ENCODE measurements at regions not wholly inside any gene's neighbourhood (a gene's known extent, or its start where the extent isn't known, plus 50 kb on each side); places are given as distances from the start of the nearest gene placed in this dataset.
"Not testable (repeated sequence)": the region's sequence is repeated elsewhere in the genome, so short reads cannot be mapped to it uniquely, and the experiment has no call there.

- DNase-seq: no peak
Observed at GRCh38 chr3:182000447-182000846, 288.7 kb downstream of the SOX2 start.

GRCh38 chr3:182005219-182005618 is 293.5 kb downstream of the SOX2 start:
- DNase-seq: no peak

DNA sequence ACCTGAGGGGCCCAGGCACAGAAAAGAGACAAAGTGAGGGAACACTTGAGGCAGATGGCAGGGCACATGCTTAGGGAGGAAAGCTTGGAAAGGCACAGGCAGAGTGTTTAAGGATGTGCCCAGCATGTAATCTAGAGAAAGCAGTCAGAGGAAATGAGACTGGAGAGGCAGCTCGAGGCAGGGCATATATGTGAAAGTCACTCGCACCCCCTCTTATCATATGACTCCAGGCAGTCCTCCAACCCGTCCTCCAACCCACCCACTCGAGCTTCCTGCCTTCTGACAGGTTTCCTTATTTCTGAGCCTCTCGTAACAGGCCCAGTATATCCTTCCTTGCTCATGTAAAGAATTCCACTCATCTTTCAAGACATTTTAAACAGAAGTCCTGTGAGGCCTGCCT is 294.0 kb downstream of the SOX2 start:
- no peak for DNase-seq

- no peak for DNase-seq
Observed at GRCh38 chr3:182006431-182006830, 294.7 kb downstream of the SOX2 start.

GRCh38 chr3:182007441-182007840 is 295.7 kb downstream of the SOX2 start:
- no peak for DNase-seq

- no peak for DNase-seq
Observed at GRCh38 chr3:182018361-182018760, 306.6 kb downstream of the SOX2 start.

- no peak for DNase-seq
Observed at GRCh38 chr3:182019926-182020325, 308.2 kb downstream of the SOX2 start.

- no peak for DNase-seq
Observed at GRCh38 chr3:182023843-182024242, 312.1 kb downstream of the SOX2 start.

- no peak for DNase-seq
Observed at GRCh38 chr3:182027366-182027765, 315.6 kb downstream of the SOX2 start.

GRCh38 chr3:182028081-182028480 is 316.4 kb downstream of the SOX2 start:
- no peak for DNase-seq

GRCh38 chr3:182034231-182034630 is 322.5 kb downstream of the SOX2 start:
- not testable (repeated sequence) for DNase-seq

- no peak for DNase-seq
Observed at GRCh38 chr3:182035324-182035723, 323.6 kb downstream of the SOX2 start.

DNA sequence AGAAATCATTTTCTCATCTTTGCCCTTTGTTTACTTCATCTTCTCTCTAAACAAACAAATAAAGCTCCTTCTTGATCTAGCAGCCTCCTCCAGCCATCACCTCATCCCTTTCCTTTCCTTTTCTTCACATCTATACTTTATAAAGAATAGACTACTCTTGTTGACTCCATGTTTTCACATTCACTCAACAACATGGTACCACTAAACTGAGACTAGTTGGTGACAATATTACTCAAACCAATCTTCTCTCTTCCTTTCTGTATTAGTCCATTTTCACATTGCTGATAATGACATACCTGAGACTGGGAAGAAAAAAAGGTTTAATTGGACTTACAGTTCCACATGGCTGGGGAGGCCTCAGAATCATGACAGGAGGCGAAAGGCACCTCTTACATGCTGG is 324.7 kb downstream of the SOX2 start:
- no peak for DNase-seq

- DNase-seq: no peak
Observed at GRCh38 chr3:182041668-182042291, 330.1 kb downstream of the SOX2 start.

DNA sequence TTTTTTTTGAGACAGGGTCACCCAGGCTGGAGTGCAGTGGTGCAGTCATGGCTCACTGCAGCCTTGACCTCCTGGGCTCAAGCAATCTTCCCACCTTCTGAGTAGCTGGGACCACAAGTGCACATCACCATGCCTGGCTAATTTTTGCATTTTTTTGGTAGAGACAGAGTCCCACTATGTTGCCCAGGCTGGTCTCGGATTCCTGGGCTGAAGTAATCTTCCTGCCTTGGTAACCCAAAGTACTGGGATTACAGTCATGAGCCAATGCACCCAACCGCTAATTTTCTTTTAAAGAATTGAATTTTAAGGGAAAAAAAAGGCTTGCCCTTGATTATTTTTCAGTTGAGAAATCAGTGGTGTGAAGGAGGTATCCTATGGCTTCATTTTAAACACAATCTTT is 334.0 kb downstream of the SOX2 start:
- no peak for DNase-seq

DNA sequence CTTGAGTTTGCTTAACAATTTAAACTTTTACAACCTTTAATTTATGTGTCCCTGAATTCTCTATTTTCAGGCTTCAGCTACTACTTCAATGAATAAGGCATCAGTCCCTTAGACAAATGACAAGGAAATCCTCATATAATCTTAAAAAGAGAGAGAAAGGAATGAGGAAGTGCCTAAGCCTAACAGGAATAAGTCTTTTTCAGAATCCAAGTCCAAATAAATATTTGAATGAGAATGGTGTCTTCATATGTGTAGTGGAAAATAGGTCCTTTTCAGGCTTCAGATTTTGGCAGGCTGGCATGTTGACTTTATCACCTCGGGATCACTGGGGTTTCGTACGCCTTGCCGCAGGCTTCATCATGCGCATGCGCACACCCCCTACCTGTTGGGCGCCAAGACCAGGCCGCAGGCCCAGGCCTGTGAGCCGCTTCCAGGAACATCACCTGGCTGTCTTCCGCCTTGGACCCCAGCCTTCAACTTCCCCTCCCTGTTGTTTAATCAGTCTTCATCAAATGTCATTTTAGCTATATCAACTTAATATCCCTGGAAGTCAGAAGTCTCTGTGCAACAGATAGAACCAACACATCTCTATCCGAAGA is 334.5 kb downstream of the SOX2 start:
- DNase-seq: no peak

GRCh38 chr3:182050932-182051331 is 339.2 kb downstream of the SOX2 start:
- no peak for DNase-seq

- DNase-seq: no peak
Observed at GRCh38 chr3:182052332-182052731, 340.6 kb downstream of the SOX2 start.

- DNase-seq: no peak
Observed at GRCh38 chr3:182052757-182053156, 341.0 kb downstream of the SOX2 start.

- no peak for DNase-seq
Observed at GRCh38 chr3:182058488-182058887, 346.8 kb downstream of the SOX2 start.

GRCh38 chr3:182063742-182064141 is 352.0 kb downstream of the SOX2 start:
- no peak for DNase-seq

GRCh38 chr3:182067423-182067822 is 355.7 kb downstream of the SOX2 start:
- DNase-seq: no peak

GRCh38 chr3:182078316-182078715 is 366.6 kb downstream of the SOX2 start:
- DNase-seq: no peak

DNA sequence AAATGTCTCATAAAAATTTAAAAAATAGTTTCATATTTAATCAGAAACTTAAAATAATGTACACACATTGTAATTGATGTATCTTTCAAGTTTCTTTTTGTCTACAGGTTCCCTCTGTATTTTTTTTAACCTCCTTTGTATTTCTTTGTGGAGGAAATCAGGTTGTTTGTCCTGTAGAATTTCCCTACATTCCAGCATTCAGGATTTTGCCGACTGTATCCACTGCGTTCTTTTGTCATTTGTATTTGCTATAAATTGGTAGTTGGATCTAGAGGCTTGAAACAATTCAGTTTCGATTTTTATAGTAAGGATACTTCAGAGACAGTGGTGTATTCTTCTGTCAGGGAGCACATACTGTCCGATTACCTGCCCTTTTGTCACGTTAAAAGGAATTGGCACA is 367.2 kb downstream of the SOX2 start:
- DNase-seq: no peak

GRCh38 chr3:182081096-182081495 is 369.4 kb downstream of the SOX2 start:
- DNase-seq: no peak
